BE2C (cell line): ENCODE measurements at regions not wholly inside any gene's neighbourhood (a gene's known extent, or its start where the extent isn't known, plus 50 kb on each side); places are given as distances from the start of the nearest gene placed in this dataset.

Source experiments
- DNase-seq: peaks from one replicate; pipeline ENCODE4 v3.0.0-alpha.2; 2020
- H3K27me3 ChIP-seq: fragments of 250-450 bp; sonication (Bioruptor Pico); 2 replicates; pipeline ENCODE4 v1.5.1; 2020; ENCODE audit warnings: mild to moderate bottlenecking
- H3K36me3 ChIP-seq: fragments of 250-450 bp; sonication (Bioruptor Pico); 2 replicates; pipeline ENCODE4 v1.5.1; 2020; ENCODE audit warnings: mild to moderate bottlenecking
- H3K4me1 ChIP-seq: fragments of 250-450 bp; sonication (Bioruptor Pico); 2 replicates; pipeline ENCODE4 v1.5.1; 2020
- H3K4me3 ChIP-seq: 2 replicates; pipeline ENCODE4 v1.5.1; 2011; ENCODE audit warnings: low read depth, low read length
- H3K9me3 ChIP-seq: fragments of 250-450 bp; sonication (Bioruptor Pico); 2 replicates; pipeline ENCODE4 v1.5.1; 2020
- TF ChIP-seq, protein P1 (sequence below): IDR thresholded peaks from 2 replicates; pipeline ENCODE4 v1.5.1; 2012; ENCODE audit warnings: mild to moderate bottlenecking, low read depth, low read length

DNA sequence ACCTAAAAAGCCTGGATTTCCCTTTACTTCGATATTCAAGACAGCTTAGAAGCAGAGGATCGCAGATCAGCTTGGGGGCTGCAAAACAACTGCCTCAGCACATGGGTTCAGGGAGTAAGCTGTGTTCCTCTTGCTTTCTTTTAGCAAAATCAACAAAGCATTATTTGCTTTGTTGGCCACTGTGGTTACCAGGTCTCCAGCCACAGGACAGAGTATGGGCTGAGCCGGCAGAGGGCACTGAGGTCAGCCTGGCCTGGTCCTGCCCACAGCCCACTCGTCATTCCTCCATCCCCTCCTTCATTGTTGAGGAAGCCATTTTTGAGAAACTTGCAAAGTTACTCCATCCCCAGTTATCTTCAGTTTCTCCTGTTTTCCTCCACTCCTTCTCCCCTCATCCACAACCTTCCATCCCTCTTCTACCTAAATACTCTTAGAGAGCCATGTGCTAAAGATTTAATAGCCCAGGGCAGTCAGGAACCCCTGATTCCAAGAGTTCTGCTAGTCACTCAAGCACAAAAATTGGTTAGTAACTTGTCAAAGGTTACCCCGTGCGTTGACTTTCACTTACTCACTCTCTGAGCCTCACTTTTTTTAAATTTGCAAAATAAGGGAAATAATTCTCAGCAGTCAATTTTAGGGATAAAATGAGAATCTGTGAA lies 60.0 kb upstream of the HES1 start:
- no peaks in the 10 kb centered on the region for H3K4me1 ChIP-seq
- no peak for DNase-seq
- H3K4me3 ChIP-seq, result no peak overlapping the region
- no peaks in the 10 kb centered on the region for H3K36me3 ChIP-seq
- TF ChIP-seq, protein P1, sequence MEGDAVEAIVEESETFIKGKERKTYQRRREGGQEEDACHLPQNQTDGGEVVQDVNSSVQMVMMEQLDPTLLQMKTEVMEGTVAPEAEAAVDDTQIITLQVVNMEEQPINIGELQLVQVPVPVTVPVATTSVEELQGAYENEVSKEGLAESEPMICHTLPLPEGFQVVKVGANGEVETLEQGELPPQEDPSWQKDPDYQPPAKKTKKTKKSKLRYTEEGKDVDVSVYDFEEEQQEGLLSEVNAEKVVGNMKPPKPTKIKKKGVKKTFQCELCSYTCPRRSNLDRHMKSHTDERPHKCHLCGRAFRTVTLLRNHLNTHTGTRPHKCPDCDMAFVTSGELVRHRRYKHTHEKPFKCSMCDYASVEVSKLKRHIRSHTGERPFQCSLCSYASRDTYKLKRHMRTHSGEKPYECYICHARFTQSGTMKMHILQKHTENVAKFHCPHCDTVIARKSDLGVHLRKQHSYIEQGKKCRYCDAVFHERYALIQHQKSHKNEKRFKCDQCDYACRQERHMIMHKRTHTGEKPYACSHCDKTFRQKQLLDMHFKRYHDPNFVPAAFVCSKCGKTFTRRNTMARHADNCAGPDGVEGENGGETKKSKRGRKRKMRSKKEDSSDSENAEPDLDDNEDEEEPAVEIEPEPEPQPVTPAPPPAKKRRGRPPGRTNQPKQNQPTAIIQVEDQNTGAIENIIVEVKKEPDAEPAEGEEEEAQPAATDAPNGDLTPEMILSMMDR, result no peak
- no peaks in the 10 kb centered on the region for H3K27me3 ChIP-seq
- H3K9me3 ChIP-seq, result no peaks in the 10 kb centered on the region

DNA sequence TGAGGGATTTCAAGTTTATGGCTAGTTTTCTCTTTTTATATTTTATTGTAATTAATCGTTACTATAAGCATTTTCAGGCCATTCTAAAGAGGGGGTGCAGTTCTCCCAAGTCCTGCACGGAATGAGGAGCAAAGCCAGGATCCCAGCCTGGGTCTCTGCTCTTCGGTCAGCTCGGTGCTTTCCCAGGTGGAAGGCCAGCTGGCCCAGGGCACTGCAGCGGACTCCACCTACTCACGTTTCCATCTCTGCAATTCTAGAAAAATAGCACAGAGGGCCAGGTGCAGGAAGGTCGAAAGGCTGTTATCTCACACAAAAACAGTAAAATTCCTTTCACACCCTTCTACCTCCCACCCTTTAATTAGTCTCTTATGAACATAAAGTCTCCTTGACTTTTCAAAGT lies 59.5 kb upstream of the HES1 start:
- Histone ChIP-seq H3K9me3 (no peaks in the 10 kb centered on the region), H3K36me3 (no peaks in the 10 kb centered on the region), H3K27me3 (no peaks in the 10 kb centered on the region), H3K4me3 (no peak overlapping the region), H3K4me1 (no peaks in the 10 kb centered on the region)
- DNase-seq, result no peak
- TF ChIP-seq, protein P1, result no peak

DNA sequence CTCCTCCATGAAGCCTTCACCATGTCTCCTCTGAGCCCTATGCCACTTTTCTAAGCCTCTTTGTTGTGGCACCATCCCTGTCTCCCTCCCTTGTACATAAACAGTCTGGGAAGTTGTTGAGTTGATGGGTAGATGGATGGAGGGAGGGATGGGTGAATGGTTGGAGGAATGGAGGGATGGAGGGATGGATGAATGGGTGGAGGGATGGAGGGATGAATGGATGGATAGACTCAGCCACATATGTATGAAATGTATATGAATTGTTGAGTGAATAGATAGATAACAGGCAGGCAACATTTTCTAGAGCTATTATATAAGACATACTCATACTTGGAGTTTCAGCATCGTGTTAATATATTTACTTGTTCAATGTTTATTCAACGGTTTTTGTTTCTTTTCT lies 58.3 kb upstream of the HES1 start:
- Histone ChIP-seq H3K4me3 (no peak overlapping the region), H3K9me3 (no peaks in the 10 kb centered on the region), H3K36me3 (no peaks in the 10 kb centered on the region), H3K27me3 (no peaks in the 10 kb centered on the region), H3K4me1 (no peaks in the 10 kb centered on the region)
- TF ChIP-seq, protein P1, result no peak
- DNase-seq, result no peak

DNA sequence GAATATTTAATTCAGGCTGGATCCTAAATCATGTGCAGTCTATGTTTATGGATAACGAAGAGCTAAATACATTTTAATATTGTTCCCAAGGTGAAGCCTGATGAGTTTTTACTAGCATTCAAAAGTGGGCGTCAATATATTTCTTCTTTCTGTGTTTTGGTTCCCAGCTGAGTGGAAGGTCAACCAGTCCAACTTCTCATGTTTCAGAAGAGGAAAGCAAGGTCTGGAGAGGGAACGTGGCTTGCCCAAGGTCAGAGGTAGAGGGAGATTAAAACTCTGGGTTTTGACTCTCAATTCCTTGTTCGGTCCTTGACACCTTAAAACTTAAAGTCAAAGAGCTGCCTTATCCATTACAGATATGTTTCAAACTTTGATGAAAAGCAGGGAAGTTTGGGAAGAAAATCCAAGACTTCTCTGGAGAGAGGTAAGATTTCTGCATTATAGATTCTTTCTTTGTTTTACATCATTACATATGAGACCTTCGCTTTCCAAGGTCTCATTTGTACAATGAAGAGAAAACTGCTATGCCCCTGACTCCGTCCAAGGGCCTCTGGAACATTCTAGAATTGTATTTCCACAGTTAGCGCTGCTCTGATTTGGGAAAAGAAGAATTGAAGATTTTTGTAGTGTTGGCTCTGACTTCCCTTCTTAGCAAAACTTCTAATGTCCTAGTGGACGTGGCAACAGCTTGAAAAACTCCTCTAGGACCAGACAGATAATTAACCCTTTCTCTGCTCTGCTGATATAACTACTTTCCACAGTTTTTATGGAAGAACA lies 57.7 kb upstream of the HES1 start:
- Histone ChIP-seq H3K4me1 (no peaks in the 10 kb centered on the region), H3K27me3 (no peaks in the 10 kb centered on the region), H3K36me3 (no peaks in the 10 kb centered on the region), H3K4me3 (no peak overlapping the region), H3K9me3 (no peaks in the 10 kb centered on the region)
- no peak for DNase-seq
- TF ChIP-seq, protein P1, result no peak

DNA sequence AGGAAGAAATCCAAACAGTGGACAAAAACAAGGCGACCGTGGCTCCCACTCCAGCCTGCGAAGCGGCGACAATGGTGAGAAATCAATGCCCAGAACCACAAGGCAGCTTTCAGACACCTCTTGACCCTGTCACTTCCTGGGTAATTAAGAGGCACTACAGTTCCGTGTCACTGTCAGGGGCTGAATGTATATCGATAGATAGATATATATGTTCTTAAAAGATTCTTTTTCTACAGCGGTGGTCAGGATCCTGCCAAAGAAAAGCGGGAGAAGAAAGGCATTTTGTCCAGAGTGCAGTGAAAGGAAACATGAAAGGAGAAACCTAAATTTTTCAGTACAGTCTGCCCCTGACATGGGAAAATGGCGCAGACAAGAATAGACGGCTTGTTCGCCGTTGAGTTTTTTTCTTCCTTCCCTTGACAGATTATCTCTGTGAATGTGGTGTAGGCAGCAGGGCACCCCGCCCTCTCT lies 56.2 kb upstream of the HES1 start:
- Histone ChIP-seq H3K9me3 (no peaks in the 10 kb centered on the region), H3K4me3 (no peak overlapping the region), H3K4me1 (no peaks in the 10 kb centered on the region), H3K27me3 (no peaks in the 10 kb centered on the region), H3K36me3 (no peaks in the 10 kb centered on the region)
- DNase-seq, result no peak
- TF ChIP-seq, protein P1, result no peak

DNA sequence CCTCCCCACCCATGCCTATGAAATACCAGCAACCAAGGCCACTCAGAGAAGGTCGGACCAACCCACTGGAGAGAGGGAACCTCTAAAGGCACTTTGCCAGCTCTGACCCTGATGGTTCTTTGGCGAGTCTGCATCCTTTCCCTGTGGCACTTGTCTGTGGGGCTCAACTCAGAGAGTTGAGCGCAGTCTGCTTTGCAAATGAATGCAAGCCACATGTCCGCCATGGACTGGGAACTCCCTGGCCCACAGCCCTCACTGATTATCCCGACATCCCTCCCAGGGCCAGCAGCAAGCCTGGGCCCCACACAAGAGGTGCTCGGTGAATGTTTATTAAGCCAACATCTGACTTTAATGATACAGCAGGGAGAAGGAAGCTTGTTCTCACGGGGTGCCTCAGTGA lies 55.5 kb upstream of the HES1 start:
- DNase-seq, result no peak
- TF ChIP-seq, protein P1, result no peak
- Histone ChIP-seq H3K36me3 (no peaks in the 10 kb centered on the region), H3K9me3 (no peaks in the 10 kb centered on the region), H3K4me1 (no peaks in the 10 kb centered on the region), H3K4me3 (no peak overlapping the region), H3K27me3 (no peaks in the 10 kb centered on the region)
